WTC11 (cell line): ENCODE measurements at regions not wholly inside any gene's neighbourhood (a gene's known extent, or its start where the extent isn't known, plus 50 kb on each side); places are given as distances from the start of the nearest gene placed in this dataset.

Source experiments
- AFF4 ChIP-seq: sonication (generic); formaldehyde crosslinking; IDR thresholded peaks from 2 replicates; pipeline ENCODE4 v1.8.1; 2023; ENCODE audit warnings: mild to moderate bottlenecking, missing genetic modification reagents, borderline replicate concordance
- CTCF ChIP-seq: fragments of 200-600 bp; IDR thresholded peaks from 2 replicates; pipeline ENCODE4 v1.8.0; 2022; ENCODE audit warnings: antibody characterized with exemption
- ESRRA ChIP-seq: sonication (generic); formaldehyde crosslinking; IDR thresholded peaks from 2 replicates; pipeline ENCODE4 v1.8.1; 2022; ENCODE audit warnings: mild to moderate bottlenecking, missing genetic modification reagents, borderline replicate concordance
- MYBL2 ChIP-seq: sonication (generic); formaldehyde crosslinking; IDR thresholded peaks from 2 replicates; pipeline ENCODE4 v1.8.1; 2023; ENCODE audit warnings: mild to moderate bottlenecking, moderate library complexity, missing genetic modification reagents
- NFYB ChIP-seq: sonication (generic); formaldehyde crosslinking; conservative IDR thresholded peaks from 2 replicates; pipeline ENCODE4 v1.8.0; 2022; ENCODE audit warnings: low read depth, missing genetic modification reagents
- NR1H2 ChIP-seq: sonication (generic); formaldehyde crosslinking; IDR thresholded peaks from 2 replicates; pipeline ENCODE4 v1.9.0; 2021; ENCODE audit warnings: mild to moderate bottlenecking, moderate library complexity, missing genetic modification reagents
- RELA ChIP-seq: sonication (generic); formaldehyde crosslinking; IDR thresholded peaks from 2 replicates; pipeline ENCODE4 v1.8.1; 2022; ENCODE audit warnings: missing genetic modification reagents, mild to moderate bottlenecking, borderline replicate concordance
- USF1 ChIP-seq: sonication (generic); formaldehyde crosslinking; IDR thresholded peaks from 2 replicates; pipeline ENCODE4 v1.8.0; 2022; ENCODE audit warnings: mild to moderate bottlenecking, missing genetic modification reagents
- ZNF138 ChIP-seq: sonication (generic); formaldehyde crosslinking; conservative IDR thresholded peaks from 2 replicates; pipeline ENCODE4 v1.8.1; 2022; ENCODE audit warnings: mild to moderate bottlenecking, moderate library complexity, missing genetic modification reagents
- TF ChIP-seq, protein P1 (sequence below): sonication (generic); formaldehyde crosslinking; IDR thresholded peaks from 2 replicates; pipeline ENCODE4 v1.8.0; 2022; ENCODE audit warnings: mild to moderate bottlenecking, missing genetic modification reagents
- TF ChIP-seq, protein P2 (sequence below): sonication (generic); formaldehyde crosslinking; IDR thresholded peaks from 2 replicates; pipeline ENCODE4 v1.8.1; 2022; ENCODE audit warnings: low read depth, missing genetic modification reagents, borderline replicate concordance
- TF ChIP-seq, protein P3 (sequence below): sonication (generic); formaldehyde crosslinking; IDR thresholded peaks from 2 replicates; pipeline ENCODE4 v1.8.1; 2023; ENCODE audit warnings: mild to moderate bottlenecking, missing genetic modification reagents, moderate library complexity
- TF ChIP-seq, protein P4 (sequence below): sonication (generic); formaldehyde crosslinking; conservative IDR thresholded peaks from 2 replicates; pipeline ENCODE4 v1.8.1; 2022; ENCODE audit warnings: mild to moderate bottlenecking, missing genetic modification reagents

GRCh38 chr6:99152347-99152643, 197.2 kb downstream of the FAXC start:
- peak; percentile 1; the same call in 1 of the 2 replicates for TF ChIP-seq CTCF
- no peak for TF ChIP-seq AFF4
- TF ChIP-seq, protein P1, sequence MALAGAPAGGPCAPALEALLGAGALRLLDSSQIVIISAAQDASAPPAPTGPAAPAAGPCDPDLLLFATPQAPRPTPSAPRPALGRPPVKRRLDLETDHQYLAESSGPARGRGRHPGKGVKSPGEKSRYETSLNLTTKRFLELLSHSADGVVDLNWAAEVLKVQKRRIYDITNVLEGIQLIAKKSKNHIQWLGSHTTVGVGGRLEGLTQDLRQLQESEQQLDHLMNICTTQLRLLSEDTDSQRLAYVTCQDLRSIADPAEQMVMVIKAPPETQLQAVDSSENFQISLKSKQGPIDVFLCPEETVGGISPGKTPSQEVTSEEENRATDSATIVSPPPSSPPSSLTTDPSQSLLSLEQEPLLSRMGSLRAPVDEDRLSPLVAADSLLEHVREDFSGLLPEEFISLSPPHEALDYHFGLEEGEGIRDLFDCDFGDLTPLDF (CRISPR knock-in tag), result no peak
- TF ChIP-seq, protein P2, sequence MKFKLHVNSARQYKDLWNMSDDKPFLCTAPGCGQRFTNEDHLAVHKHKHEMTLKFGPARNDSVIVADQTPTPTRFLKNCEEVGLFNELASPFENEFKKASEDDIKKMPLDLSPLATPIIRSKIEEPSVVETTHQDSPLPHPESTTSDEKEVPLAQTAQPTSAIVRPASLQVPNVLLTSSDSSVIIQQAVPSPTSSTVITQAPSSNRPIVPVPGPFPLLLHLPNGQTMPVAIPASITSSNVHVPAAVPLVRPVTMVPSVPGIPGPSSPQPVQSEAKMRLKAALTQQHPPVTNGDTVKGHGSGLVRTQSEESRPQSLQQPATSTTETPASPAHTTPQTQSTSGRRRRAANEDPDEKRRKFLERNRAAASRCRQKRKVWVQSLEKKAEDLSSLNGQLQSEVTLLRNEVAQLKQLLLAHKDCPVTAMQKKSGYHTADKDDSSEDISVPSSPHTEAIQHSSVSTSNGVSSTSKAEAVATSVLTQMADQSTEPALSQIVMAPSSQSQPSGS (CRISPR knock-in tag), result no peak
- TF ChIP-seq, protein P3, sequence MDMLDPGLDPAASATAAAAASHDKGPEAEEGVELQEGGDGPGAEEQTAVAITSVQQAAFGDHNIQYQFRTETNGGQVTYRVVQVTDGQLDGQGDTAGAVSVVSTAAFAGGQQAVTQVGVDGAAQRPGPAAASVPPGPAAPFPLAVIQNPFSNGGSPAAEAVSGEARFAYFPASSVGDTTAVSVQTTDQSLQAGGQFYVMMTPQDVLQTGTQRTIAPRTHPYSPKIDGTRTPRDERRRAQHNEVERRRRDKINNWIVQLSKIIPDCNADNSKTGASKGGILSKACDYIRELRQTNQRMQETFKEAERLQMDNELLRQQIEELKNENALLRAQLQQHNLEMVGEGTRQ (CRISPR knock-in tag), result no peak
- TF ChIP-seq RELA, result no peak
- no peak for TF ChIP-seq MYBL2 (CRISPR knock-in tag)
- no peak for TF ChIP-seq NR1H2 (CRISPR knock-in tag)
- TF ChIP-seq USF1 (CRISPR knock-in tag), result no peak
- no peak for TF ChIP-seq ESRRA (CRISPR knock-in tag)
- no peak for TF ChIP-seq ZNF138 (CRISPR knock-in tag)
- TF ChIP-seq NFYB (CRISPR knock-in tag), result no peak
- TF ChIP-seq, protein P4, sequence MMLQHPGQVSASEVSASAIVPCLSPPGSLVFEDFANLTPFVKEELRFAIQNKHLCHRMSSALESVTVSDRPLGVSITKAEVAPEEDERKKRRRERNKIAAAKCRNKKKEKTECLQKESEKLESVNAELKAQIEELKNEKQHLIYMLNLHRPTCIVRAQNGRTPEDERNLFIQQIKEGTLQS (CRISPR knock-in tag), result no peak
